Muscle of leg (tissue), 3 donors: ENCODE measurements at regions not wholly inside any gene's neighbourhood (a gene's known extent, or its start where the extent isn't known, plus 50 kb on each side); places are given as distances from the start of the nearest gene placed in this dataset.
A peak's percentile ranks its signal among the peaks of the same experiment; 100 is the strongest.

Experiments used
- DNase-seq: peaks from one replicate; pipeline ENCODE4 v3.0.0; 2013
- H3K27ac ChIP-seq: one replicate; pipeline ENCODE4 v1.5.1; 2013; ENCODE audit warnings: mild to moderate bottlenecking, low read length, control low read depth
- H3K27me3 ChIP-seq: one replicate; pipeline ENCODE4 v1.6.1; 2013; ENCODE audit warnings: low read length; ENCODE audit not compliant: control insufficient read depth, insufficient read depth
- H3K36me3 ChIP-seq: one replicate; pipeline ENCODE4 v1.6.1; 2013; ENCODE audit warnings: low read length; ENCODE audit not compliant: control insufficient read depth, insufficient read depth
- H3K4me1 ChIP-seq: one replicate; pipeline ENCODE4 v1.6.1; 2013; ENCODE audit warnings: low read length; ENCODE audit not compliant: control insufficient read depth, insufficient read depth
- H3K4me3 ChIP-seq: one replicate; pipeline ENCODE4 v1.5.1; 2013; ENCODE audit warnings: low read length, control low read depth
- H3K9me3 ChIP-seq: replicated peaks from 2 replicates; pipeline ENCODE4 v1.6.1; 2013; ENCODE audit warnings: low read depth, low read length; ENCODE audit not compliant: control insufficient read depth
- WGBS: methylation state at CpG from one replicate; pipeline ENCODE4 v1.1.5; 2013; ENCODE audit warnings: missing lambda C conversion rate; ENCODE audit not compliant: insufficient coverage; 5-methylcytosine and 5-hydroxymethylcytosine counted together

- H3K9me3 ChIP-seq: no peaks in the 10 kb centered on the region
- H3K36me3 ChIP-seq: no peaks in the 10 kb centered on the region
- H3K4me3 ChIP-seq: no peak overlapping the region
- DNase-seq: no peak
- H3K4me1 ChIP-seq: no peaks in the 10 kb centered on the region
- WGBS: no CpG with 5 or more reads among the region's 1 CpG
- no peak overlapping the region for H3K27ac ChIP-seq
- H3K27me3 ChIP-seq: no peaks in the 10 kb centered on the region
Measured at GRCh38 chr11:36988556-36988955, 390.5 kb upstream of the RAG2 start.

GRCh38 chr11:36985562-36985961 is 387.5 kb upstream of the RAG2 start:
- Histone ChIP-seq H3K9me3 (peaks cover 3% of the 10 kb centered on the region), H3K27me3 (no peaks in the 10 kb centered on the region), H3K36me3 (no peaks in the 10 kb centered on the region), H3K4me1 (no peaks in the 10 kb centered on the region), H3K4me3 (no peak overlapping the region), H3K27ac (no peak overlapping the region)
- no peak for DNase-seq
- WGBS: 85% methylated on average over 2 of the region's 3 CpGs

- Histone ChIP-seq H3K36me3 (no peaks in the 10 kb centered on the region), H3K9me3 (peaks cover under 1% of the 10 kb centered on the region), H3K4me3 (no peak overlapping the region), H3K4me1 (peaks cover 3% of the 10 kb centered on the region), H3K27ac (peak overlapping the region; percentile 39), H3K27me3 (no peaks in the 10 kb centered on the region)
- WGBS: no CpG with 5 or more reads among the region's 2 CpGs
- DNase-seq: peak; percentile 87
Measured at GRCh38 chr11:36976741-36977140, 378.7 kb upstream of the RAG2 start.

GRCh38 chr11:36974771-36975170 is 376.7 kb upstream of the RAG2 start:
- H3K4me1 ChIP-seq: peaks cover 3% of the 10 kb centered on the region
- WGBS: no CpG with 5 or more reads among the region's 1 CpG
- no peaks in the 10 kb centered on the region for H3K36me3 ChIP-seq
- no peak overlapping the region for H3K4me3 ChIP-seq
- H3K27ac ChIP-seq: no peak overlapping the region
- no peak for DNase-seq
- H3K27me3 ChIP-seq: no peaks in the 10 kb centered on the region
- no peaks in the 10 kb centered on the region for H3K9me3 ChIP-seq

- Histone ChIP-seq H3K9me3 (peaks cover 6% of the 10 kb centered on the region), H3K4me1 (peaks cover under 1% of the 10 kb centered on the region), H3K27me3 (no peaks in the 10 kb centered on the region), H3K27ac (no peak overlapping the region), H3K36me3 (no peaks in the 10 kb centered on the region), H3K4me3 (no peak overlapping the region)
- DNase-seq: peak; percentile 85
Measured at GRCh38 chr11:36953976-36954375, 355.9 kb upstream of the RAG2 start.

GRCh38 chr11:36948460-36949127 is 350.6 kb upstream of the RAG2 start:
- peaks cover 8% of the 10 kb centered on the region for H3K4me1 ChIP-seq
- DNase-seq: peak; percentile 23
- H3K36me3 ChIP-seq: no peaks in the 10 kb centered on the region
- 33% methylated on average over 2 of the region's 7 CpGs for WGBS
- H3K27ac ChIP-seq: no peak overlapping the region
- no peaks in the 10 kb centered on the region for H3K9me3 ChIP-seq
- H3K4me3 ChIP-seq: no peak overlapping the region
- no peaks in the 10 kb centered on the region for H3K27me3 ChIP-seq

- Histone ChIP-seq H3K36me3 (no peaks in the 10 kb centered on the region), H3K27me3 (no peaks in the 10 kb centered on the region), H3K9me3 (no peaks in the 10 kb centered on the region), H3K27ac (no peak overlapping the region), H3K4me1 (peaks cover 8% of the 10 kb centered on the region), H3K4me3 (no peak overlapping the region)
- no CpG with 5 or more reads among the region's 3 CpGs for WGBS
- peak; percentile 11 for DNase-seq
Measured at GRCh38 chr11:36945384-36945783, 347.3 kb upstream of the RAG2 start.

- DNase-seq: no peak
- Histone ChIP-seq H3K27me3 (no peaks in the 10 kb centered on the region), H3K4me1 (peaks cover 2% of the 10 kb centered on the region), H3K9me3 (no peaks in the 10 kb centered on the region), H3K4me3 (no peak overlapping the region), H3K36me3 (no peaks in the 10 kb centered on the region), H3K27ac (no peak overlapping the region)
- WGBS: 100% methylated on average over 3 of the region's 5 CpGs
Measured at GRCh38 chr11:36933481-36933880, 335.4 kb upstream of the RAG2 start.

- H3K4me1 ChIP-seq: no peaks in the 10 kb centered on the region
Measured at GRCh38 chr11:36931139-36931538, 333.1 kb upstream of the RAG2 start.

GRCh38 chr11:36930256-36930655 is 332.2 kb upstream of the RAG2 start:
- 33% methylated on average over 1 of the region's 3 CpGs for WGBS
- H3K27me3 ChIP-seq: no peaks in the 10 kb centered on the region
- DNase-seq: peak; percentile 79
- H3K4me1 ChIP-seq: no peaks in the 10 kb centered on the region
- no peak overlapping the region for H3K4me3 ChIP-seq
- H3K36me3 ChIP-seq: no peaks in the 10 kb centered on the region
- no peaks in the 10 kb centered on the region for H3K9me3 ChIP-seq
- H3K27ac ChIP-seq: no peak overlapping the region

More at GRCh38 chr11:36931139-36931538, 333.1 kb upstream of the RAG2 start:
- Histone ChIP-seq H3K4me3 (no peak overlapping the region), H3K27me3 (no peaks in the 10 kb centered on the region), H3K27ac (no peak overlapping the region), H3K36me3 (no peaks in the 10 kb centered on the region), H3K9me3 (no peaks in the 10 kb centered on the region)
- no peak for DNase-seq
- WGBS: no CpG with 5 or more reads among the region's 4 CpGs

GRCh38 chr11:36929401-36929800 is 331.4 kb upstream of the RAG2 start:
- H3K4me1 ChIP-seq: no peaks in the 10 kb centered on the region
- WGBS: no CpG with 5 or more reads among the region's 1 CpG
- peak; percentile 66 for DNase-seq
- no peaks in the 10 kb centered on the region for H3K27me3 ChIP-seq
- no peak overlapping the region for H3K4me3 ChIP-seq
- no peaks in the 10 kb centered on the region for H3K36me3 ChIP-seq
- H3K27ac ChIP-seq: no peak overlapping the region
- no peaks in the 10 kb centered on the region for H3K9me3 ChIP-seq
